Stimulated activated CD8-positive, alpha-beta memory T cell treated with anti-CD3 and anti-CD28 coated beads, Interleukin-15, amount 100 ng/mL, for 4 hours (primary cell): ENCODE measurements at regions not wholly inside any gene's neighbourhood (a gene's known extent, or its start where the extent isn't known, plus 50 kb on each side); places are given as distances from the start of the nearest gene placed in this dataset.

Experiments used
- DNase-seq, 2 donors: peaks; one replicate each; pipeline ENCODE4 v3.0.0-alpha.2; 2020; ENCODE audit warnings: low read depth in 2 of 2

- DNase-seq = no peak
Observed at GRCh38 chr13:59229401-59229800, 934.3 kb downstream of the DIAPH3 start.

- no peak for DNase-seq
Observed at GRCh38 chr13:59229861-59230260, 933.9 kb downstream of the DIAPH3 start.

- no peak for DNase-seq
Observed at GRCh38 chr13:59230484-59231264, 933.1 kb downstream of the DIAPH3 start.

- no peak for DNase-seq
Observed at GRCh38 chr13:59236309-59236919, 927.3 kb downstream of the DIAPH3 start.

- no peak for DNase-seq
Observed at GRCh38 chr13:59236944-59237343, 926.8 kb downstream of the DIAPH3 start.

- no peak for DNase-seq
Observed at GRCh38 chr13:59247171-59247570, 916.6 kb downstream of the DIAPH3 start.

- no peak for DNase-seq
Observed at GRCh38 chr13:59250336-59251189, 913.2 kb downstream of the DIAPH3 start.

GRCh38 chr13:59259165-59260000, 904.3 kb downstream of the DIAPH3 start:
- DNase-seq = no peak

- no peak for DNase-seq
Observed at GRCh38 chr13:59261928-59262488, 901.7 kb downstream of the DIAPH3 start.

GRCh38 chr13:59263531-59263930, 900.2 kb downstream of the DIAPH3 start:
- no peak for DNase-seq

GRCh38 chr13:59266478-59267063, 897.2 kb downstream of the DIAPH3 start:
- DNase-seq = no peak

GRCh38 chr13:59269476-59269875, 894.3 kb downstream of the DIAPH3 start:
- no peak for DNase-seq

- no peak for DNase-seq
Observed at GRCh38 chr13:59270327-59270726, 893.4 kb downstream of the DIAPH3 start.

- no peak for DNase-seq
Observed at GRCh38 chr13:59274958-59275727, 888.6 kb downstream of the DIAPH3 start.

- no peak for DNase-seq
Observed at GRCh38 chr13:59276436-59276835, 887.3 kb downstream of the DIAPH3 start.

GRCh38 chr13:59277106-59277505, 886.6 kb downstream of the DIAPH3 start:
- DNase-seq = no peak

- no peak for DNase-seq
Observed at GRCh38 chr13:59279028-59279427, 884.7 kb downstream of the DIAPH3 start.

GRCh38 chr13:59279576-59279975, 884.2 kb downstream of the DIAPH3 start:
- no peak for DNase-seq

- DNase-seq = no peak
Observed at GRCh38 chr13:59280297-59280696, 883.4 kb downstream of the DIAPH3 start.

GRCh38 chr13:59281453-59281852, 882.3 kb downstream of the DIAPH3 start:
- no peak for DNase-seq
